ENCODE measurements at regions not wholly inside any gene's neighbourhood (a gene's known extent, or its start where the extent isn't known, plus 50 kb on each side); places are given as distances from the start of the nearest gene placed in this dataset.
A peak's percentile ranks its signal among the peaks of the same experiment; 100 is the strongest.

- H3K27me3 ChIP-seq: peaks cover 0 to 3% of the 10 kb centered on the region in 2 donors
- no peak overlapping the region for H3K4me3 ChIP-seq
- TF ChIP-seq CTCF (IDR thresholded peaks at IDR 0.05): no peak
- no peaks in the 10 kb centered on the region for H3K36me3 ChIP-seq
- intact Hi-C loops (cut with DNase I): no loop called here
- DNase-seq: no peak
- no peak overlapping the region for H3K27ac ChIP-seq
- H3K4me1 ChIP-seq: no peaks in the 10 kb centered on the region
- no peak for ATAC-seq
- H3K9me3 ChIP-seq: peaks cover 0 to 6% of the 10 kb centered on the region in 2 donors
Observed at GRCh38 chr19:31432201-31432810, 83.1 kb upstream of the TSHZ3 start.

DNA sequence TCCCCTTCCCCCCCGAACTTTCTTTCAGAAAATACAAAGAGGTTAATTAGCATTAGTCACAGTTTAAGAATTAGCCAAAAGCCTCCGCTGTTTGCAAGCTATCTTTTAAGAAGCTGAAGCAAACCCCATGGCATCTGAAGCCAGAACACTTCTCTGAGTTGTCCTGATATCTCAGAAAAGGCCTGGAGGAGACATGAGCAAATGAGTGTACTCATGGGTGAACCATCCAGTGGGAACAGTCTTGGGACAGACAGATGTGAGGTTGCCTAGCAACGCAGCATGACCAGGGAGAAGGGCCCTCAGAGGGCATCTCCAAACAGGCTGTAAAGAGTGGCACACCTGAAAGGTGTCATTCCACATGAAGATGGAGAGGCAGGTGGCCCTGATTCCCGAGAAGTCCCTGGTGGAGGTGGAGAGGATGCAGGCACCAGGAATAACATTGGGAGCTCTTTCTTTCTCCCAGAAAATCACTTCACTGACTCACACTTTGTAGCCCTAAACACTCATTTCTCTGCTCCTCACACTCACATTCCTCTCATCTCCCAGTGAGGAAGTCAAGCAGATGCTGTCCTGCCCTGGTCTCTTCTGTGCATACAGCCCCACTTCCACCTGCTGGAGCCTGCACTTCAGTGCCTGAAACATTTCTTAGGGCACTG lies 87.0 kb upstream of the TSHZ3 start:
- DNase-seq (no peak), ATAC-seq (no peak)
- H3K27me3 ChIP-seq: peaks cover 0 to 16% of the 10 kb centered on the region in 2 donors
- TF ChIP-seq CTCF (IDR thresholded peaks at IDR 0.05): no peak
- H3K36me3 ChIP-seq: no peaks in the 10 kb centered on the region
- no peaks in the 10 kb centered on the region for H3K4me1 ChIP-seq
- intact Hi-C loops (cut with DNase I): no loop called here
- H3K27ac ChIP-seq: no peak overlapping the region
- no peak overlapping the region for H3K4me3 ChIP-seq
- peaks cover 0 to 6% of the 10 kb centered on the region in 2 donors for H3K9me3 ChIP-seq

- H3K4me3 ChIP-seq: no peak overlapping the region
- ATAC-seq (no peak), DNase-seq (no peak)
- no peaks in the 10 kb centered on the region for H3K4me1 ChIP-seq
- no peak overlapping the region for H3K27ac ChIP-seq
- H3K9me3 ChIP-seq: peaks cover 0 to 6% of the 10 kb centered on the region in 2 donors
- no peaks in the 10 kb centered on the region for H3K36me3 ChIP-seq
- intact Hi-C loops (cut with DNase I): no loop called here
- H3K27me3 ChIP-seq: peaks cover 0 to 16% of the 10 kb centered on the region in 2 donors
- TF ChIP-seq CTCF (IDR thresholded peaks at IDR 0.05): no peak
Observed at GRCh38 chr19:31438401-31439269, 89.4 kb upstream of the TSHZ3 start.

- no peak for ATAC-seq
- no peak for TF ChIP-seq CTCF (IDR thresholded peaks at IDR 0.05)
- H3K4me1 ChIP-seq: no peaks in the 10 kb centered on the region
Observed at GRCh38 chr19:31439270-31439573, 90.0 kb upstream of the TSHZ3 start.

DNA sequence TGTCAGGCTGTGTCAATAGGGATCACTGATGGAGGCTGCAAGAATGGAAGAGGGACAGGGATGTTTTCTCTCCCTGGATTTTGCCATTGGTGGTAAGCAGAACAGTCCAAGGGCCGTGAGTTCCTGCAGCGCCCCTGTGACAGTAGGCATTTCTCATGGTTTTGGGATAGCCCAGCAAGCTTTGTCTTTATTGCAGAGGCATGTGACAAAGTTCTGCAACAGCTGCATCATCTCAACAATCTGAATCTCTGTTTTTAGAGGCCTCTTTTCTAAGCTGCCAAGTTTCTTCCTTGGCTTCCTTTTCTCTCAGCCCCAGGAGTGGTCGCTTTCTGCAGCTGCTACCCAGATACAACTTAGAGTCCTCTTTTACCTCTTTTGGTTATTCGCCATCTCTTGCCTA lies 95.7 kb upstream of the TSHZ3 start:
- TF ChIP-seq CTCF (IDR thresholded peaks at IDR 0.05): no peak
- H3K4me1 ChIP-seq: no peaks in the 10 kb centered on the region
- H3K27ac ChIP-seq: no peak overlapping the region
- H3K9me3 ChIP-seq: peaks cover 0 to 7% of the 10 kb centered on the region in 2 donors
- DNase-seq (peak in 2 of 4 donors; percentile 57 to 68), ATAC-seq (no peak)
- no peak overlapping the region for H3K4me3 ChIP-seq
- no peaks in the 10 kb centered on the region for H3K36me3 ChIP-seq
- intact Hi-C loops (cut with DNase I): no loop called here
- H3K27me3 ChIP-seq: no peaks in the 10 kb centered on the region

More at GRCh38 chr19:31439270-31439573, 90.0 kb upstream of the TSHZ3 start:
- DNase-seq: no peak
- Histone ChIP-seq H3K27me3 (peaks cover 0 to 16% of the 10 kb centered on the region in 2 donors), H3K36me3 (no peaks in the 10 kb centered on the region), H3K27ac (no peak overlapping the region), H3K9me3 (peaks cover 0 to 6% of the 10 kb centered on the region in 2 donors), H3K4me3 (no peak overlapping the region)
- intact Hi-C loops (cut with DNase I): no loop called here
